ENCODE measurements at regions not wholly inside any gene's neighbourhood (a gene's known extent, or its start where the extent isn't known, plus 50 kb on each side); places are given as distances from the start of the nearest gene placed in this dataset.

DNA sequence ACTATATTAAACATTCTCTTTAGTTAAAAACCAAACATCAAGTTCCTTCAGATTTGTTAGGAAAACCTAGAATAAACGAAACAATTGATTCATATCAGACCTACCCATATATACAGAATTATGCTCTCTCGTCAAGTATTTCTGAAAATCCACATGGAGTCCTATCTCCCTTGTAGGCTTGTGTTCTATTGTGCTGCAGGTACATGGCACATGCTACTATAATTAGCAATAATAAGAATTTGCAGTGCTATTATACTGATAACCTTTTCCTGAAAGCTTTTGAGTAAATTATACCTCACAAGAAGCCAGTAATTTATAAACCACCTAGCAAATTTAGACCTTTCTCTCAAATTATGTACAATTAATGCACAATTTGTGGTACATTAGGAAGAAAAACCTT, 158.6 kb upstream of the STK17B start:
- Histone ChIP-seq H3K9ac (ENCODE audit: low read length) (no peak overlapping the region), H3K79me2 (ENCODE audit: insufficient read depth, low read length) (no peaks in the 10 kb centered on the region), H3K4me2 (ENCODE audit: low read length) (no peak overlapping the region), H3K9me3 (ENCODE audit: control insufficient read depth in 1 of 2, insufficient read depth in 1 of 2, low read depth in 1 of 2, low read length in 2 of 2) (no peaks in the 10 kb centered on the region), H3K4me1 (ENCODE audit: control insufficient read depth in 1 of 2, insufficient read depth in 2 of 2, low read length in 2 of 2) (peaks cover 0 to 7% of the 10 kb centered on the region in 2 experiments; a peak in 1 of 4 replicates), H4K20me1 (ENCODE audit: insufficient read depth) (no peaks in the 10 kb centered on the region), H3K27me3 (ENCODE audit: insufficient read depth, low read length) (no peaks in the 10 kb centered on the region), H3K4me3 (replicated peaks in 1 of 2; ENCODE audit: low read depth in 1 of 2, low read length in 2 of 2) (no peak overlapping the region), H3K36me3 (ENCODE audit: control insufficient read depth in 1 of 2, insufficient read depth in 2 of 2, low read length in 2 of 2) (no peaks in the 10 kb centered on the region), H3K27ac (ENCODE audit: low read depth, low read length) (no peak overlapping the region), H2AFZ (ENCODE audit: low read depth, low read length, poor library complexity, severe bottlenecking) (no peak overlapping the region), H3K9me2 (ENCODE audit: insufficient read depth) (no peaks in the 10 kb centered on the region)
- ChIA-PET RAD21 (ENCODE audit: low non-redundant PET in 1 of 2, low total read pairs in 2 of 2, uncharacterized antibody in 2 of 2, unreplicated experiment in 2 of 2) (no interaction called here), POLR2A (no interaction called here), CTCF (no interaction called here)
- DNase-seq (ENCODE audit: low read depth, low spot score) (no peak), ATAC-seq (no peak)
- intact Hi-C loops (cut with micrococcal nuclease), result no loop called here
- no peak for TF ChIP-seq EZH2 (IDR thresholded peaks at IDR 0.05)
- no peak for TF ChIP-seq CBX3 (IDR thresholded peaks at IDR 0.05; ENCODE audit: low read depth)
- TF ChIP-seq EGR1 (IDR thresholded peaks at IDR 0.05; ENCODE audit: low read depth), result no peak
- TF ChIP-seq, protein P1, sequence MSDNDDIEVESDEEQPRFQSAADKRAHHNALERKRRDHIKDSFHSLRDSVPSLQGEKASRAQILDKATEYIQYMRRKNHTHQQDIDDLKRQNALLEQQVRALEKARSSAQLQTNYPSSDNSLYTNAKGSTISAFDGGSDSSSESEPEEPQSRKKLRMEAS (IDR thresholded peaks at IDR 0.05), result no peak
- TF ChIP-seq POLR2AphosphoS5 (IDR thresholded peaks at IDR 0.05; ENCODE audit: low read depth, low read length), result no peak
- BruUV-seq (replicated peaks), result no TSS peak

DNA sequence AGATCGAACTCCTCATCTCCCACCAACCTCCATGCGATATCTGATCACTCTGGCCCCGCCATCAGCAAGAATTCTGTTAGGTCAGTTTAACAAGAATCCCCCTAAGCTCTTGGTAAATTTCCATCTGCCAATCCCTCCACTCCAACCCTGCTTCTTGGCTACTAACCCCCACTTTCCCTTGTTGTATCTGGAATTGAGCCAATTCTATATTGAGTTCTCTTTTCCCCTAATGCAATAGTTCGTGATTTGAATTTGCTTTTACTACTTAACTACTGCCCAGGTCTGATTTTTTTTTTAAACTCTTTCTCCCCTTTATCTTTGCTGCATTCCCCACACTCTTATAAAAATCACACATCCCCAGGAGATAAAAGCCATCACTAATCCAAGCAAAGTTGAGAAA, 159.3 kb upstream of the STK17B start:
- Histone ChIP-seq H4K20me1 (ENCODE audit: insufficient read depth) (no peaks in the 10 kb centered on the region), H3K9ac (ENCODE audit: low read length) (no peak overlapping the region), H3K27me3 (ENCODE audit: insufficient read depth, low read length) (no peaks in the 10 kb centered on the region), H3K79me2 (ENCODE audit: insufficient read depth, low read length) (no peaks in the 10 kb centered on the region), H3K4me1 (ENCODE audit: control insufficient read depth in 1 of 2, insufficient read depth in 2 of 2, low read length in 2 of 2) (peaks cover 0 to 7% of the 10 kb centered on the region in 2 experiments; a peak in 1 of 4 replicates), H3K9me2 (ENCODE audit: insufficient read depth) (no peaks in the 10 kb centered on the region), H2AFZ (ENCODE audit: low read depth, low read length, poor library complexity, severe bottlenecking) (no peak overlapping the region), H3K36me3 (ENCODE audit: control insufficient read depth in 1 of 2, insufficient read depth in 2 of 2, low read length in 2 of 2) (no peaks in the 10 kb centered on the region), H3K27ac (ENCODE audit: low read depth, low read length) (no peak overlapping the region), H3K9me3 (ENCODE audit: control insufficient read depth in 1 of 2, insufficient read depth in 1 of 2, low read depth in 1 of 2, low read length in 2 of 2) (no peaks in the 10 kb centered on the region), H3K4me3 (replicated peaks in 1 of 2; ENCODE audit: low read depth in 1 of 2, low read length in 2 of 2) (no peak overlapping the region), H3K4me2 (ENCODE audit: low read length) (no peak overlapping the region)
- intact Hi-C loops (cut with micrococcal nuclease), result no loop called here
- BruUV-seq (replicated peaks), result no TSS peak
- CTCF ChIA-PET, result no interaction called here
- TF ChIP-seq ELF1 (IDR thresholded peaks at IDR 0.05; ENCODE audit: borderline replicate concordance, low read depth) (no peak), YY1 (IDR thresholded peaks at IDR 0.05; ENCODE audit: extremely low read depth, insufficient replicate concordance, low read depth, low read length) (no peak), TCF7L2 (IDR thresholded peaks at IDR 0.05; ENCODE audit: borderline replicate concordance, extremely low read depth, insufficient read depth, insufficient read length) (no peak), FOSL1 (IDR thresholded peaks at IDR 0.05; ENCODE audit: low read depth) (no peak), SIN3A (IDR thresholded peaks at IDR 0.05; ENCODE audit: low read depth) (no peak), ZNF274 (IDR thresholded peaks at IDR 0.05; ENCODE audit: low read depth, low read length) (no peak), SP1 (IDR thresholded peaks at IDR 0.05; ENCODE audit: low read depth) (no peak)
- DNase-seq (ENCODE audit: low read depth, low spot score), result no peak
- POLR2A ChIA-PET, result no interaction called here
- RAD21 ChIA-PET (ENCODE audit: low non-redundant PET in 1 of 2, low total read pairs in 2 of 2, uncharacterized antibody in 2 of 2, unreplicated experiment in 2 of 2), result no interaction called here
- no peak for ATAC-seq

All from HCT116 (cell line).